ENCODE measurements at regions not wholly inside any gene's neighbourhood (a gene's known extent, or its start where the extent isn't known, plus 50 kb on each side); places are given as distances from the start of the nearest gene placed in this dataset.

DNA sequence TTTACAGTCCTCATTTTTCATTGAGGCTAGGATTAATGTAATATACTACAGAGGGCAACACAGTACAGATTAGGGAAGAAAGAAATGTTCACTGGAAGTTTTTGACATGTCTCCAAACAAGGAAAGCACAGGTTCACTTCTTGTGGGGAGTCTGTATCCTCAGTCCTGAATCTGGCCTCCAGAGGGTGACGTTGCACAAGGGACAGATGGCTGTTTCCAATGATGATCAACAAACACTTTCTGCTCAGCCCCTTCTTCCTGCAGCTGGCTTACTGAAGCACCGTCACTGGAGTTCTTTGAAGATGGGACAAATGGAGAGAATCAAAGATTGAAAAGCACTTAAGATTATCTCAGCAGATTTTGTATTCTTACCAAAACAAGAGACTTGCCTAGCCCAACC is 123.3 kb upstream of the OR4E1 start:
- TF ChIP-seq, protein P1, sequence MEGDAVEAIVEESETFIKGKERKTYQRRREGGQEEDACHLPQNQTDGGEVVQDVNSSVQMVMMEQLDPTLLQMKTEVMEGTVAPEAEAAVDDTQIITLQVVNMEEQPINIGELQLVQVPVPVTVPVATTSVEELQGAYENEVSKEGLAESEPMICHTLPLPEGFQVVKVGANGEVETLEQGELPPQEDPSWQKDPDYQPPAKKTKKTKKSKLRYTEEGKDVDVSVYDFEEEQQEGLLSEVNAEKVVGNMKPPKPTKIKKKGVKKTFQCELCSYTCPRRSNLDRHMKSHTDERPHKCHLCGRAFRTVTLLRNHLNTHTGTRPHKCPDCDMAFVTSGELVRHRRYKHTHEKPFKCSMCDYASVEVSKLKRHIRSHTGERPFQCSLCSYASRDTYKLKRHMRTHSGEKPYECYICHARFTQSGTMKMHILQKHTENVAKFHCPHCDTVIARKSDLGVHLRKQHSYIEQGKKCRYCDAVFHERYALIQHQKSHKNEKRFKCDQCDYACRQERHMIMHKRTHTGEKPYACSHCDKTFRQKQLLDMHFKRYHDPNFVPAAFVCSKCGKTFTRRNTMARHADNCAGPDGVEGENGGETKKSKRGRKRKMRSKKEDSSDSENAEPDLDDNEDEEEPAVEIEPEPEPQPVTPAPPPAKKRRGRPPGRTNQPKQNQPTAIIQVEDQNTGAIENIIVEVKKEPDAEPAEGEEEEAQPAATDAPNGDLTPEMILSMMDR (IDR thresholded peaks at IDR 0.05): no peak
- TF ChIP-seq POLR2A (IDR thresholded peaks at IDR 0.05): no peak
